HG02885 (cell line): ENCODE measurements at regions not wholly inside any gene's neighbourhood (a gene's known extent, or its start where the extent isn't known, plus 50 kb on each side); places are given as distances from the start of the nearest gene placed in this dataset.
"Not testable (repeated sequence)": the region's sequence is repeated elsewhere in the genome, so short reads cannot be mapped to it uniquely, and the experiment has no call there.

Experiments
- ATAC-seq: cut with Tn5 transposase; IDR thresholded peaks from one replicate; pipeline ENCODE4 v1.9.1; 2021; ENCODE audit warnings: mild to moderate bottlenecking; ENCODE audit not compliant: unreplicated experiment, poor library complexity

GRCh38 chr5:138649775-138650174, 74.6 kb upstream of the HSPA9 start:
- ATAC-seq: no peak

- no peak for ATAC-seq
Measured at GRCh38 chr5:138649316-138649720, 74.1 kb upstream of the HSPA9 start.

GRCh38 chr5:138648841-138649240, 73.6 kb upstream of the HSPA9 start:
- no peak for ATAC-seq

GRCh38 chr5:138647794-138648410, 72.7 kb upstream of the HSPA9 start:
- no peak for ATAC-seq

GRCh38 chr5:138647261-138647788, 72.1 kb upstream of the HSPA9 start:
- ATAC-seq: no peak

GRCh38 chr5:138646671-138647070, 71.5 kb upstream of the HSPA9 start:
- no peak for ATAC-seq

- no peak for ATAC-seq
Measured at GRCh38 chr5:138645778-138646575, 70.8 kb upstream of the HSPA9 start.

GRCh38 chr5:138643040-138643791, 68.0 kb upstream of the HSPA9 start:
- ATAC-seq: no peak

GRCh38 chr5:138641547-138642298, 66.5 kb upstream of the HSPA9 start:
- ATAC-seq: no peak

- no peak for ATAC-seq
Measured at GRCh38 chr5:138640646-138641254, 65.5 kb upstream of the HSPA9 start.

GRCh38 chr5:138640138-138640537, 64.9 kb upstream of the HSPA9 start:
- ATAC-seq: no peak

- no peak for ATAC-seq
Measured at GRCh38 chr5:138639326-138639725, 64.1 kb upstream of the HSPA9 start.

- ATAC-seq: no peak
Measured at GRCh38 chr5:138637256-138637655, 62.1 kb upstream of the HSPA9 start.

- ATAC-seq: no peak
Measured at GRCh38 chr5:138636398-138636944, 61.3 kb upstream of the HSPA9 start.

- ATAC-seq: no peak
Measured at GRCh38 chr5:138635708-138636107, 60.5 kb upstream of the HSPA9 start.

GRCh38 chr5:138635265-138635664, 60.1 kb upstream of the HSPA9 start:
- no peak for ATAC-seq

GRCh38 chr5:138634804-138635203, 59.6 kb upstream of the HSPA9 start:
- ATAC-seq: not testable (repeated sequence)

GRCh38 chr5:138632900-138633489, 57.8 kb upstream of the HSPA9 start:
- no peak for ATAC-seq
